Ovary (tissue), 3 donors: ENCODE measurements at regions not wholly inside any gene's neighbourhood (a gene's known extent, or its start where the extent isn't known, plus 50 kb on each side); places are given as distances from the start of the nearest gene placed in this dataset.

Experiments
- EP300 ChIP-seq: sonication (generic); formaldehyde crosslinking; IDR thresholded peaks from one replicate; pipeline ENCODE4 v1.6.1; 2017; ENCODE audit warnings: antibody characterized with exemption
- POLR2A ChIP-seq: fragments of 450-650 bp; IDR thresholded peaks from one replicate; pipeline ENCODE4 v1.6.1; 2017; ENCODE audit warnings: antibody characterized with exemption, mild to moderate bottlenecking, moderate library complexity
- TF ChIP-seq, protein P1 (sequence below), 3 donors: fragments of 450-650 bp in 2 of 3; fragments of 200-600 bp in 1 of 3; IDR thresholded peaks; one replicate each; pipeline versions ENCODE4 v1.5.1 to v1.8.0; 2016 to 2022; ENCODE audit warnings: antibody characterized with exemption in 3 of 3, mild to moderate bottlenecking in 1 of 3
- donor health status: DM: no; HTN: no; CAD: no.

DNA sequence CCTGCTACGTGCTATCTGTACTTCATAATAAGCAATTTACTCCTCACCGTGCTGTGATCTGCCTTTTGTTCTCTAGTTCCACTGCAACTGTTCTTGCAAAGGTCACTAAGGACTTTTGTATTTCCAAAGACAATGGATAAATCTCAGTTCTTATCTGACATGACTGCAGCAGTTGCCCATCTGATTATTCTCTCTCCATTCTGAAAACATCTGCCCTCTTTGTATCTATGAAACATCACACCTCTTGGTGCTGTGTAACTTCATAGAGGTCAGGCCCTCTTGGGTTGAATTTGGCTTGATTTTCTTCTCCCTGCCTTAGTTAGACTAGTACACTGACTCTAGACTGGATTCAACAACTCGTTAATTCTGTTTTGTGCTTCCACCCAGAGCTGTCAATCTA is 319.6 kb downstream of the BTG1 start:
- TF ChIP-seq EP300 (no peak), POLR2A (no peak)
- TF ChIP-seq, protein P1, sequence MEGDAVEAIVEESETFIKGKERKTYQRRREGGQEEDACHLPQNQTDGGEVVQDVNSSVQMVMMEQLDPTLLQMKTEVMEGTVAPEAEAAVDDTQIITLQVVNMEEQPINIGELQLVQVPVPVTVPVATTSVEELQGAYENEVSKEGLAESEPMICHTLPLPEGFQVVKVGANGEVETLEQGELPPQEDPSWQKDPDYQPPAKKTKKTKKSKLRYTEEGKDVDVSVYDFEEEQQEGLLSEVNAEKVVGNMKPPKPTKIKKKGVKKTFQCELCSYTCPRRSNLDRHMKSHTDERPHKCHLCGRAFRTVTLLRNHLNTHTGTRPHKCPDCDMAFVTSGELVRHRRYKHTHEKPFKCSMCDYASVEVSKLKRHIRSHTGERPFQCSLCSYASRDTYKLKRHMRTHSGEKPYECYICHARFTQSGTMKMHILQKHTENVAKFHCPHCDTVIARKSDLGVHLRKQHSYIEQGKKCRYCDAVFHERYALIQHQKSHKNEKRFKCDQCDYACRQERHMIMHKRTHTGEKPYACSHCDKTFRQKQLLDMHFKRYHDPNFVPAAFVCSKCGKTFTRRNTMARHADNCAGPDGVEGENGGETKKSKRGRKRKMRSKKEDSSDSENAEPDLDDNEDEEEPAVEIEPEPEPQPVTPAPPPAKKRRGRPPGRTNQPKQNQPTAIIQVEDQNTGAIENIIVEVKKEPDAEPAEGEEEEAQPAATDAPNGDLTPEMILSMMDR (IDR thresholded peaks at IDR 0.05), result no peak
